PC-9 (cell line): ENCODE measurements at regions not wholly inside any gene's neighbourhood (a gene's known extent, or its start where the extent isn't known, plus 50 kb on each side); places are given as distances from the start of the nearest gene placed in this dataset.

Experiments used
- BruUV-seq: library from RNA; stranded (reverse); fragments of 400-500 nt; replicated peaks from 2 replicates; lab custom pipeline; 2021; lab: Mats Ljungman, UMichigan
- CTCF ChIA-PET: fragments of 300-600 bp; sonication (Branson Sonifier 250); formaldehyde crosslinking; loops from one replicate; lab custom pipeline; 2022; ENCODE audit warnings: antibody characterized with exemption; lab: Charles Lee
- POLR2A ChIA-PET: fragments of 300-600 bp; sonication (Branson Sonifier 250); formaldehyde crosslinking; loops from one replicate; lab custom pipeline; 2022; ENCODE audit warnings: antibody characterized with exemption; ENCODE audit not compliant: unreplicated experiment; lab: Charles Lee
- DNase-seq, 2 experiments: peaks; one replicate each; pipeline versions ENCODE4 v3.0.0 to v3.0.0-alpha.2; 2015 to 2022; ENCODE audit warnings: mixed read lengths in 1 of 2
- H2AFZ ChIP-seq: fragments of 200-600 bp; sonication (generic); 2 replicates; pipeline ENCODE4 v1.8.1; 2017; ENCODE audit warnings: antibody characterized with exemption
- H3F3A ChIP-seq: fragments of 200-600 bp; sonication (generic); 2 replicates; pipeline ENCODE4 v1.8.1; 2017; ENCODE audit warnings: antibody characterized with exemption, mild to moderate bottlenecking, low read depth; ENCODE audit not compliant: insufficient read depth
- H3K27ac ChIP-seq: fragments of 200-600 bp; sonication (generic); 2 replicates; pipeline ENCODE4 v1.6.1; 2016; ENCODE audit warnings: mixed run types
- H3K27me3 ChIP-seq: fragments of 200-600 bp; sonication (generic); 2 replicates; pipeline ENCODE4 v1.6.1; 2016; ENCODE audit warnings: low read depth, mixed run types; ENCODE audit not compliant: insufficient read depth
- H3K36me3 ChIP-seq: fragments of 200-600 bp; sonication (generic); 2 replicates; pipeline ENCODE4 v1.6.1; 2016; ENCODE audit warnings: low read depth, mixed run types
- H3K4me1 ChIP-seq: fragments of 200-600 bp; sonication (generic); replicated peaks from 2 replicates; pipeline ENCODE4 v1.6.1; 2016; ENCODE audit warnings: mixed run types; ENCODE audit not compliant: insufficient read depth
- H3K4me2 ChIP-seq: fragments of 200-600 bp; sonication (generic); 2 replicates; pipeline ENCODE4 v1.6.1; 2017; ENCODE audit warnings: mixed run types
- H3K4me3 ChIP-seq: fragments of 200-600 bp; sonication (generic); 2 replicates; pipeline ENCODE4 v1.6.1; 2016; ENCODE audit warnings: mixed run types
- H3K79me2 ChIP-seq: fragments of 200-600 bp; sonication (generic); 2 replicates; pipeline ENCODE4 v1.6.1; 2017; ENCODE audit warnings: low read depth, mixed run types
- H3K9me2 ChIP-seq: fragments of 200-600 bp; sonication (generic); 2 replicates; pipeline ENCODE4 v1.8.1; 2017; ENCODE audit warnings: mild to moderate bottlenecking; ENCODE audit not compliant: insufficient read depth
- H3K9me3 ChIP-seq: fragments of 200-600 bp; sonication (generic); 2 replicates; pipeline ENCODE4 v1.8.1; 2016; ENCODE audit warnings: low read depth; ENCODE audit not compliant: insufficient read depth
- H4K20me1 ChIP-seq: fragments of 200-600 bp; sonication (generic); 2 replicates; pipeline ENCODE4 v1.8.1; 2017; ENCODE audit not compliant: insufficient read depth
- CTCF ChIP-seq: fragments of 200-600 bp; sonication (generic); conservative IDR thresholded peaks from 2 replicates; pipeline ENCODE4 v1.6.1; 2017; ENCODE audit warnings: mixed run types, antibody characterized with exemption, mild to moderate bottlenecking, moderate library complexity
- EZH2 ChIP-seq: fragments of 200-600 bp; sonication (generic); IDR thresholded peaks from 2 replicates; pipeline ENCODE4 v1.8.0; 2017; ENCODE audit warnings: antibody characterized with exemption, low read depth
- intact Hi-C: fragments of 100-400 bp; cut with micrococcal nuclease; formaldehyde crosslinking; loops from one replicate; pipeline ENCODE4 v1.10.0; 2022; ENCODE audit not compliant: unreplicated experiment

- Histone ChIP-seq H3K79me2 (no peaks in the 10 kb centered on the region), H3K27ac (no peak overlapping the region), H3K4me1 (no peaks in the 10 kb centered on the region), H3K9me3 (no peaks in the 10 kb centered on the region), H3F3A (no peaks in the 10 kb centered on the region), H2AFZ (no peak overlapping the region), H3K27me3 (no peaks in the 10 kb centered on the region), H3K36me3 (no peaks in the 10 kb centered on the region), H3K4me2 (no peak overlapping the region), H3K4me3 (no peak overlapping the region), H4K20me1 (no peaks in the 10 kb centered on the region), H3K9me2 (no peaks in the 10 kb centered on the region; the same call in 1 of the 2 replicates)
- ChIA-PET POLR2A (no interaction called here), CTCF (no interaction called here)
- no TSS peak for BruUV-seq
- no peak for DNase-seq
- intact Hi-C loops = no loop called here
- TF ChIP-seq EZH2 = no peak
- TF ChIP-seq CTCF = no peak
These were observed 173.2 kb downstream of the SIPA1L2 start for GRCh38 chr1:232456714-232457113.

GRCh38 chr1:232454227-232454886, 175.6 kb downstream of the SIPA1L2 start:
- no peak overlapping the region for H2AFZ ChIP-seq
- H3K27ac ChIP-seq = no peak overlapping the region
- no peaks in the 10 kb centered on the region for H3K27me3 ChIP-seq
- no peak overlapping the region for H3K4me2 ChIP-seq
- H3K9me2 ChIP-seq = no peaks in the 10 kb centered on the region
- no peaks in the 10 kb centered on the region for H4K20me1 ChIP-seq
- POLR2A ChIA-PET = no interaction called here
- H3K36me3 ChIP-seq = no peaks in the 10 kb centered on the region
- H3F3A ChIP-seq = no peaks in the 10 kb centered on the region
- no peaks in the 10 kb centered on the region for H3K79me2 ChIP-seq
- BruUV-seq = no TSS peak
- intact Hi-C loops = no loop called here
- no peak overlapping the region for H3K4me3 ChIP-seq
- TF ChIP-seq EZH2 = no peak
- no peak for TF ChIP-seq CTCF
- CTCF ChIA-PET = no interaction called here
- no peaks in the 10 kb centered on the region for H3K9me3 ChIP-seq
- no peaks in the 10 kb centered on the region for H3K4me1 ChIP-seq
- DNase-seq = no peak

GRCh38 chr1:232452736-232453440, 177.0 kb downstream of the SIPA1L2 start:
- Histone ChIP-seq H4K20me1 (no peaks in the 10 kb centered on the region), H3K9me3 (no peaks in the 10 kb centered on the region), H3K79me2 (no peaks in the 10 kb centered on the region), H3F3A (no peaks in the 10 kb centered on the region), H3K27me3 (no peaks in the 10 kb centered on the region), H3K4me3 (no peak overlapping the region), H2AFZ (no peak overlapping the region), H3K4me1 (no peaks in the 10 kb centered on the region), H3K4me2 (no peak overlapping the region), H3K27ac (no peak overlapping the region), H3K36me3 (no peaks in the 10 kb centered on the region), H3K9me2 (no peaks in the 10 kb centered on the region)
- no peak for DNase-seq
- TF ChIP-seq EZH2 (no peak), CTCF (no peak)
- intact Hi-C loops = no loop called here
- POLR2A ChIA-PET = no interaction called here
- no TSS peak for BruUV-seq
- CTCF ChIA-PET = no interaction called here
